Ovary (tissue), 3 donors: ENCODE measurements at regions not wholly inside any gene's neighbourhood (a gene's known extent, or its start where the extent isn't known, plus 50 kb on each side); places are given as distances from the start of the nearest gene placed in this dataset.

Experiments
- CTCF ChIP-seq, 3 donors: fragments of 450-650 bp in 2 of 3; fragments of 200-600 bp in 1 of 3; IDR thresholded peaks; one replicate each; pipeline versions ENCODE4 v1.5.1 to v1.8.0; 2016 to 2022; ENCODE audit warnings: antibody characterized with exemption in 3 of 3, mild to moderate bottlenecking in 1 of 3
- EP300 ChIP-seq: sonication (generic); formaldehyde crosslinking; IDR thresholded peaks from one replicate; pipeline ENCODE4 v1.6.1; 2017; ENCODE audit warnings: antibody characterized with exemption
- POLR2A ChIP-seq: fragments of 450-650 bp; IDR thresholded peaks from one replicate; pipeline ENCODE4 v1.6.1; 2017; ENCODE audit warnings: antibody characterized with exemption, mild to moderate bottlenecking, moderate library complexity
- donor health status: DM: no; HTN: no; CAD: no.

GRCh38 chrX:7647831-7648230 is 195.1 kb upstream of the VCX start:
- no peak for TF ChIP-seq CTCF (IDR thresholded peaks at IDR 0.05)
- TF ChIP-seq POLR2A, result no peak
- no peak for TF ChIP-seq EP300
